ENCODE measurements at regions not wholly inside any gene's neighbourhood (a gene's known extent, or its start where the extent isn't known, plus 50 kb on each side); places are given as distances from the start of the nearest gene placed in this dataset.

GRCh38 chr2:2834516-2835254, 503.6 kb upstream of the MYT1L start:
- TF ChIP-seq POLR2A (IDR thresholded peaks at IDR 0.05) (no peak), POLR2AphosphoS5 (IDR thresholded peaks at IDR 0.05) (no peak), EP300 (IDR thresholded peaks at IDR 0.05) (no peak), CTCF (IDR thresholded peaks at IDR 0.05) (no peak)
- H3K4me3 ChIP-seq, result no peak overlapping the region
- H3K9me3 ChIP-seq, result peaks cover 0 to 5% (median 0%) of the 10 kb centered on the region in 4 donors
- no peaks in the 10 kb centered on the region for H3K27me3 ChIP-seq
- H3K4me1 ChIP-seq, result no peaks in the 10 kb centered on the region
- no peaks in the 10 kb centered on the region for H3K36me3 ChIP-seq
- DNase-seq (peak in 1 of 2 donors; percentile 40), ATAC-seq (ENCODE audit: low FRiP score in 2 of 2) (no peak)
- H3K27ac ChIP-seq, result no peak overlapping the region
- 79 to 80% methylated on average over 8 to 10 of the region's 10 CpGs for WGBS, 2 donors

- no peaks in the 10 kb centered on the region for H3K27me3 ChIP-seq
- DNase-seq (no peak), ATAC-seq (ENCODE audit: low FRiP score in 2 of 2) (no peak)
- no peak overlapping the region for H3K4me3 ChIP-seq
- TF ChIP-seq POLR2A (IDR thresholded peaks at IDR 0.05) (no peak), CTCF (IDR thresholded peaks at IDR 0.05) (no peak), POLR2AphosphoS5 (IDR thresholded peaks at IDR 0.05) (no peak), EP300 (IDR thresholded peaks at IDR 0.05) (no peak)
- WGBS, 2 donors, result 80 to 86% methylated on average over 11 of the region's 11 CpGs
- H3K4me1 ChIP-seq, result no peaks in the 10 kb centered on the region
- no peak overlapping the region for H3K27ac ChIP-seq
- H3K36me3 ChIP-seq, result no peaks in the 10 kb centered on the region
- peaks cover 0 to 5% (median 0%) of the 10 kb centered on the region in 4 donors for H3K9me3 ChIP-seq
Observed at GRCh38 chr2:2834105-2834504, 503.0 kb upstream of the MYT1L start.

- no peak for ATAC-seq (ENCODE audit: low FRiP score in 2 of 2)
- DNase-seq, result no peak
- H3K36me3 ChIP-seq, result no peaks in the 10 kb centered on the region
- no peak overlapping the region for H3K27ac ChIP-seq
- 79 to 89% methylated on average over 9 of the region's 9 CpGs for WGBS, 2 donors
- TF ChIP-seq EP300 (IDR thresholded peaks at IDR 0.05) (no peak), CTCF (IDR thresholded peaks at IDR 0.05) (no peak), POLR2A (IDR thresholded peaks at IDR 0.05) (no peak), POLR2AphosphoS5 (IDR thresholded peaks at IDR 0.05) (no peak)
- no peak overlapping the region for H3K4me3 ChIP-seq
- no peaks in the 10 kb centered on the region for H3K4me1 ChIP-seq
- H3K9me3 ChIP-seq, result peaks cover 0 to 5% (median 0%) of the 10 kb centered on the region in 4 donors
- H3K27me3 ChIP-seq, result no peaks in the 10 kb centered on the region
Observed at GRCh38 chr2:2832657-2833056, 501.6 kb upstream of the MYT1L start.

- Histone ChIP-seq H3K36me3 (no peaks in the 10 kb centered on the region), H3K27ac (no peak overlapping the region), H3K4me3 (no peak overlapping the region), H3K27me3 (no peaks in the 10 kb centered on the region), H3K4me1 (no peaks in the 10 kb centered on the region), H3K9me3 (peaks cover 0 to 5% (median 0%) of the 10 kb centered on the region in 4 donors)
- TF ChIP-seq EP300 (IDR thresholded peaks at IDR 0.05) (no peak), POLR2A (IDR thresholded peaks at IDR 0.05) (no peak), POLR2AphosphoS5 (IDR thresholded peaks at IDR 0.05) (no peak), CTCF (IDR thresholded peaks at IDR 0.05) (no peak)
- ATAC-seq (ENCODE audit: low FRiP score in 2 of 2), result no peak
- peak in 1 of 2 donors; percentile 10 for DNase-seq
- WGBS, 2 donors, result 38 to 41% methylated on average over 7 to 11 of the region's 11 CpGs
Observed at GRCh38 chr2:2831633-2832032, 500.6 kb upstream of the MYT1L start.

- H3K4me1 ChIP-seq, result no peaks in the 10 kb centered on the region
- DNase-seq, result peak in 1 of 2 donors; percentile 11
- TF ChIP-seq POLR2A (IDR thresholded peaks at IDR 0.05), result no peak
- no peak for TF ChIP-seq CTCF (IDR thresholded peaks at IDR 0.05)
- no peak for TF ChIP-seq POLR2AphosphoS5 (IDR thresholded peaks at IDR 0.05)
- TF ChIP-seq EP300 (IDR thresholded peaks at IDR 0.05), result no peak
- H3K9me3 ChIP-seq, result peaks cover 0 to 5% (median 0%) of the 10 kb centered on the region in 4 donors
- 95 to 96% methylated on average over 3 of the region's 3 CpGs for WGBS, 2 donors
- no peaks in the 10 kb centered on the region for H3K36me3 ChIP-seq
- H3K4me3 ChIP-seq, result no peak overlapping the region
- H3K27ac ChIP-seq, result no peak overlapping the region
- no peak for ATAC-seq (ENCODE audit: low FRiP score in 2 of 2)
- H3K27me3 ChIP-seq, result no peaks in the 10 kb centered on the region
Observed at GRCh38 chr2:2830576-2830975, 499.5 kb upstream of the MYT1L start.
